Endothelial cell of umbilical vein (primary cell): ENCODE measurements at regions not wholly inside any gene's neighbourhood (a gene's known extent, or its start where the extent isn't known, plus 50 kb on each side); places are given as distances from the start of the nearest gene placed in this dataset.

Experiments
- CTCF ChIP-seq, 2 donors: IDR thresholded peaks; 1 replicate in 1 of 2; 2 replicates in 1 of 2; pipeline ENCODE4 v1.5.1; 2011; ENCODE audit warnings: low read length in 2 of 2, mild to moderate bottlenecking in 2 of 2, moderate library complexity in 2 of 2, control low read depth in 1 of 2, inconsistent platforms in 1 of 2, low read depth in 1 of 2; ENCODE audit not compliant: insufficient read depth in 1 of 2; ENCODE audit errors: extremely low read depth in 1 of 2
- EZH2 ChIP-seq: IDR thresholded peaks from 2 replicates; pipeline ENCODE4 v1.6.1; 2012; ENCODE audit warnings: borderline replicate concordance, low read depth, mild to moderate bottlenecking, moderate library complexity, low read length, inconsistent platforms; ENCODE audit not compliant: severe bottlenecking
- FOS ChIP-seq: IDR thresholded peaks from 2 replicates; pipeline ENCODE4 v1.6.1; 2011; ENCODE audit warnings: mild to moderate bottlenecking, low read length, moderate library complexity, borderline replicate concordance; ENCODE audit not compliant: insufficient read depth
- JUN ChIP-seq: IDR thresholded peaks from 2 replicates; pipeline ENCODE4 v1.6.1; 2011; ENCODE audit warnings: borderline replicate concordance, low read depth; ENCODE audit not compliant: insufficient read length, insufficient read depth
- POLR2A ChIP-seq: IDR thresholded peaks from 2 replicates; pipeline ENCODE4 v1.6.1; 2012; ENCODE audit warnings: low read depth, mild to moderate bottlenecking, control low read depth, low read length
- POLR2AphosphoS5 ChIP-seq: IDR thresholded peaks from 2 replicates; pipeline ENCODE4 v1.6.1; 2012; ENCODE audit warnings: low read depth, mild to moderate bottlenecking, control low read depth, low read length, moderate library complexity; ENCODE audit not compliant: insufficient read depth
- TF ChIP-seq, protein P1 (sequence below): IDR thresholded peaks from 2 replicates; pipeline ENCODE4 v1.6.1; 2011; ENCODE audit not compliant: insufficient read depth, insufficient read length

DNA sequence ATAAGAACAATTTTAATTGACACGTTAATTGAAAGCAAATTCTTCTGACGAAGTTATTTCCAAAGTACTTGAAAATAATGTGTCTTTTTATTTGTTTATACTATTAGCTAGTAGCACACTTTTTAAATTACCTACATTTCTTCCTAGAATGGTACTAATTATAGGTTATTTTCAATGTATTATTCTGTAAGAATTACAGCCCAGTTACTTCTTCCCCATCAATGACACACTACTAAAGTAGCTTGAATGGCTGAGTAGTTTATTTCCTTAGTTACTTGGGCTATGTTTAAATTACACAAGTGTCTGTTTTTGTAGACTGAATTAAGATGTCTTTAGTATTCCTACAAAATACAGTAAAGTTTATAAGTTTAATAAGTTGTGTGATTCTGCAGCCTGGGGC is 217.6 kb upstream of the IL12A start:
- TF ChIP-seq CTCF (IDR thresholded peaks at IDR 0.05; ENCODE audit: extremely low read depth in 1 of 2, insufficient read depth in 1 of 2, low read depth in 1 of 2, low read length in 2 of 2): no peak
- TF ChIP-seq POLR2A: no peak
- no peak for TF ChIP-seq EZH2
- no peak for TF ChIP-seq POLR2AphosphoS5
- TF ChIP-seq, protein P1, sequence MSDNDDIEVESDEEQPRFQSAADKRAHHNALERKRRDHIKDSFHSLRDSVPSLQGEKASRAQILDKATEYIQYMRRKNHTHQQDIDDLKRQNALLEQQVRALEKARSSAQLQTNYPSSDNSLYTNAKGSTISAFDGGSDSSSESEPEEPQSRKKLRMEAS: no peak
- TF ChIP-seq JUN: no peak
- TF ChIP-seq FOS: no peak
